SK-N-SH (cell line): ENCODE measurements at regions not wholly inside any gene's neighbourhood (a gene's known extent, or its start where the extent isn't known, plus 50 kb on each side); places are given as distances from the start of the nearest gene placed in this dataset.
A peak's percentile ranks its signal among the peaks of the same experiment; 100 is the strongest.

Experiments
- CTCF ChIA-PET: fragments of 300-600, 350-600 bp; formaldehyde crosslinking; extraction: SDS; loops from one replicate; lab custom pipeline; 2021; lab: Yijun Ruan, JAX
- POLR2A ChIA-PET: fragments of 350-600 bp; sonication (Branson Sonifier 250); formaldehyde crosslinking; extraction: SDS; loops from one replicate; lab custom pipeline; 2020; ENCODE audit warnings: antibody characterized with exemption, inconsistent platforms; lab: Yijun Ruan, JAX
- DNase-seq: peaks from one replicate; pipeline ENCODE4 v3.0.0; 2012
- H2AFZ ChIP-seq: fragments of 200-600 bp; sonication (generic); 2 replicates; pipeline ENCODE4 v1.8.1; 2016; ENCODE audit warnings: antibody characterized with exemption, mild to moderate bottlenecking, low read depth
- H3F3A ChIP-seq: fragments of 200-600 bp; sonication (generic); replicated peaks from 2 replicates; pipeline ENCODE3; 2016; ENCODE audit warnings: antibody characterized with exemption, mild to moderate bottlenecking; ENCODE audit not compliant: insufficient read depth
- H3K27ac ChIP-seq, 2 experiments: fragments of 200-500 bp in 1 of 2; fragments of 200-600 bp in 1 of 2; sonication (Bioruptor generic) in 1 of 2; sonication (generic), shearing (Covaris generic) in 1 of 2; 2 replicates each; pipeline versions ENCODE4 v1.5.1 to v1.6.1; 2014 to 2016; ENCODE audit warnings: low read depth in 2 of 2, inconsistent platforms in 1 of 2, low read length in 1 of 2, mild to moderate bottlenecking in 1 of 2, mixed read lengths in 1 of 2
- H3K27me3 ChIP-seq: fragments of 200-600 bp; sonication (generic), shearing (Covaris generic); 2 replicates; pipeline ENCODE4 v1.6.1; 2016; ENCODE audit warnings: mixed run types; ENCODE audit not compliant: insufficient read depth
- H3K36me3 ChIP-seq, 2 experiments: fragments of 200-500 bp in 1 of 2; fragments of 200-600 bp in 1 of 2; sonication (Bioruptor generic) in 1 of 2; sonication (generic) in 1 of 2; replicated peaks in 1 of 2; 2 replicates each; pipeline versions ENCODE3 to v1.5.1; 2014 to 2016; ENCODE audit warnings: low read length in 1 of 2, mild to moderate bottlenecking in 1 of 2; ENCODE audit not compliant: insufficient read depth in 2 of 2, control insufficient read depth in 1 of 2
- H3K4me1 ChIP-seq, 2 experiments: fragments of 200-500 bp in 1 of 2; fragments of 200-600 bp in 1 of 2; sonication (Bioruptor generic) in 1 of 2; sonication (generic), shearing (Covaris generic) in 1 of 2; 2 replicates each; pipeline versions ENCODE4 v1.5.1 to v1.6.1; 2014 to 2016; ENCODE audit warnings: low read depth in 1 of 2, low read length in 1 of 2, mixed run types in 1 of 2; ENCODE audit not compliant: insufficient read depth in 2 of 2, control insufficient read depth in 1 of 2
- H3K4me2 ChIP-seq: fragments of 200-600 bp; sonication (generic), shearing (Covaris generic); 2 replicates; pipeline ENCODE4 v1.6.1; 2017; ENCODE audit warnings: mixed run types
- H3K4me3 ChIP-seq, 2 experiments: fragments of 200-500 bp in 1 of 2; fragments of 200-600 bp in 1 of 2; sonication (Bioruptor generic) in 1 of 2; sonication (generic), shearing (Covaris generic) in 1 of 2; 2 replicates each; pipeline versions ENCODE4 v1.5.1 to v1.8.1; 2014 to 2016; ENCODE audit warnings: low read depth in 2 of 2, inconsistent platforms in 1 of 2, low read length in 1 of 2, mild to moderate bottlenecking in 1 of 2, mixed read lengths in 1 of 2, moderate library complexity in 1 of 2
- H3K79me2 ChIP-seq: fragments of 200-600 bp; sonication (generic); 2 replicates; pipeline ENCODE4 v1.8.1; 2017; ENCODE audit warnings: mild to moderate bottlenecking; ENCODE audit not compliant: insufficient read depth
- H3K9ac ChIP-seq: fragments of 200-600 bp; sonication (generic); 2 replicates; pipeline ENCODE4 v1.6.1; 2017; ENCODE audit warnings: mixed run types
- H3K9me2 ChIP-seq: fragments of 200-600 bp; sonication (generic); 2 replicates; pipeline ENCODE4 v1.6.1; 2017; ENCODE audit warnings: mixed run types
- H3K9me3 ChIP-seq: fragments of 200-600 bp; sonication (generic); 2 replicates; pipeline ENCODE4 v1.6.1; 2017; ENCODE audit warnings: mixed run types, mild to moderate bottlenecking, moderate library complexity
- H4K20me1 ChIP-seq: fragments of 200-600 bp; sonication (generic); 2 replicates; pipeline ENCODE4 v1.6.1; 2017; ENCODE audit warnings: mild to moderate bottlenecking, mixed run types; ENCODE audit not compliant: insufficient read depth
- EP300 ChIP-seq, 2 experiments: IDR thresholded peaks; 2 replicates each; pipeline versions ENCODE4 v1.4.0 to v1.6.1; 2012; ENCODE audit warnings: borderline replicate concordance in 1 of 2, low read depth in 1 of 2, low read length in 1 of 2
- FOSL2 ChIP-seq: IDR thresholded peaks from 2 replicates; pipeline ENCODE4 v1.4.0; 2012; ENCODE audit warnings: low read depth, mild to moderate bottlenecking, moderate library complexity, borderline replicate concordance
- FOXJ3 ChIP-seq: sonication (generic); formaldehyde crosslinking; IDR thresholded peaks from 2 replicates; pipeline ENCODE4 v1.5.1; 2020; ENCODE audit warnings: mild to moderate bottlenecking, missing genetic modification reagents
- FOXM1 ChIP-seq: IDR thresholded peaks from 2 replicates; pipeline ENCODE4 v1.4.0; 2012; ENCODE audit warnings: low read depth, mild to moderate bottlenecking
- JUND ChIP-seq: IDR thresholded peaks from 2 replicates; pipeline ENCODE4 v1.4.0; 2012
- NFIC ChIP-seq: IDR thresholded peaks from 2 replicates; pipeline ENCODE4 v1.4.0; 2012; ENCODE audit warnings: borderline replicate concordance
- RAD21 ChIP-seq: IDR thresholded peaks from 2 replicates; pipeline ENCODE4 v1.6.1; 2012; ENCODE audit warnings: mild to moderate bottlenecking, low read length
- REST ChIP-seq: IDR thresholded peaks from 2 replicates; pipeline ENCODE4 v1.6.1; 2012; ENCODE audit warnings: mild to moderate bottlenecking, low read depth, low read length, moderate library complexity
- RXRA ChIP-seq: IDR thresholded peaks from 2 replicates; pipeline ENCODE4 v1.4.0; 2012; ENCODE audit warnings: low read depth, mild to moderate bottlenecking, borderline replicate concordance
- TAF1 ChIP-seq: IDR thresholded peaks from 2 replicates; pipeline ENCODE4 v1.6.1; 2012; ENCODE audit warnings: low read depth, mild to moderate bottlenecking, low read length, moderate library complexity, borderline replicate concordance
- TCF12 ChIP-seq: IDR thresholded peaks from 2 replicates; pipeline ENCODE4 v1.4.0; 2012
- WGBS: methylation state at CpG from one replicate; pipeline ENCODE4 v1.1.6; 2017; ENCODE audit warnings: low lambda C conversion rate; 5-methylcytosine and 5-hydroxymethylcytosine counted together
- TF ChIP-seq, protein P1 (sequence below): IDR thresholded peaks from 2 replicates; pipeline ENCODE4 v1.4.0; 2012; ENCODE audit warnings: low read depth, borderline replicate concordance
- TF ChIP-seq, protein P2 (sequence below): IDR thresholded peaks from 2 replicates; pipeline ENCODE4 v1.4.0; 2012; ENCODE audit warnings: low read depth, borderline replicate concordance
- TF ChIP-seq, protein P3 (sequence below): fragments of 150-350 bp; IDR thresholded peaks from 2 replicates; pipeline ENCODE4 v1.6.1; 2017; ENCODE audit warnings: antibody characterized with exemption, low read length, low read depth, borderline replicate concordance

DNA sequence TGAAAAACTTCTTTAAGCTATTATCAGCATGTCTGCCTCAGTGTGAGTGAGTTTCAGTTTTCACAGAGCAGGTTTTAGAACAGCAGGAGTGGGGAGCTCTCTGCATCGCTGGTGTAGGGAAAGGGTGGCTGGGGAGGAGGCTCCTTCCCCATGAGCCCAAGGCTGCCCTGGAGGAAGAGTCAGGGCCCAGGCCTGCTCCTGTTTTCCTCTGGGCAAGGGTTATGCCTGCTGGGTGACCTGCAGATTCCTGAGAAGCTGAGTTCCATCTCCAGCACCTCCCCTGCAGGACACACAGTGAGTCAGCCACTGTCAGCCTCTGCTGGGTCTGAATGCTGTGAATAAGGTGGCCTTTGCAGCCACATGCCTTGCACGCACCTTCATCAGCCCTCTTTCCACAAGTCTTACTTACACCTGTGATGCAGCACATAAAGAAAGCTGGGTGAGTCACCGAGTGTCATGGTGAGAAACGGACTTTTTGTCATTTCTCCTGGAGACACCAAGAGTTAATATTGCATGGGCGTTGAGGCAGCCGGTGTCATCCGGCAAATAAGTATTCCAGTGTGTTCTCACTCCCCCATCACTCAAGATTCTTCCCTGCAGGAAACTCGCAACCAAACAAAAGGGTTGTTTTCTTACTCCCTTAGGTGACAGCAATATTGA lies 186.4 kb upstream of the KL start:
- H3K9ac ChIP-seq: no peak overlapping the region

GRCh38 chr13:32830336-32831031 lies 185.7 kb upstream of the KL start:
- POLR2A ChIA-PET: no interaction called here
- TF ChIP-seq, protein P1, sequence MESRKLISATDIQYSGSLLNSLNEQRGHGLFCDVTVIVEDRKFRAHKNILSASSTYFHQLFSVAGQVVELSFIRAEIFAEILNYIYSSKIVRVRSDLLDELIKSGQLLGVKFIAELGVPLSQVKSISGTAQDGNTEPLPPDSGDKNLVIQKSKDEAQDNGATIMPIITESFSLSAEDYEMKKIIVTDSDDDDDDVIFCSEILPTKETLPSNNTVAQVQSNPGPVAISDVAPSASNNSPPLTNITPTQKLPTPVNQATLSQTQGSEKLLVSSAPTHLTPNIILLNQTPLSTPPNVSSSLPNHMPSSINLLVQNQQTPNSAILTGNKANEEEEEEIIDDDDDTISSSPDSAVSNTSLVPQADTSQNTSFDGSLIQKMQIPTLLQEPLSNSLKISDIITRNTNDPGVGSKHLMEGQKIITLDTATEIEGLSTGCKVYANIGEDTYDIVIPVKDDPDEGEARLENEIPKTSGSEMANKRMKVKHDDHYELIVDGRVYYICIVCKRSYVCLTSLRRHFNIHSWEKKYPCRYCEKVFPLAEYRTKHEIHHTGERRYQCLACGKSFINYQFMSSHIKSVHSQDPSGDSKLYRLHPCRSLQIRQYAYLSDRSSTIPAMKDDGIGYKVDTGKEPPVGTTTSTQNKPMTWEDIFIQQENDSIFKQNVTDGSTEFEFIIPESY: no peak
- TF ChIP-seq, protein P2, sequence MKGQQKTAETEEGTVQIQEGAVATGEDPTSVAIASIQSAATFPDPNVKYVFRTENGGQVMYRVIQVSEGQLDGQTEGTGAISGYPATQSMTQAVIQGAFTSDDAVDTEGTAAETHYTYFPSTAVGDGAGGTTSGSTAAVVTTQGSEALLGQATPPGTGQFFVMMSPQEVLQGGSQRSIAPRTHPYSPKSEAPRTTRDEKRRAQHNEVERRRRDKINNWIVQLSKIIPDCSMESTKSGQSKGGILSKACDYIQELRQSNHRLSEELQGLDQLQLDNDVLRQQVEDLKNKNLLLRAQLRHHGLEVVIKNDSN: no peak
- TF ChIP-seq TCF12 (no peak), NFIC (no peak), RAD21 (no peak), EP300 (IDR thresholded peaks at IDR 0.05; ENCODE audit: borderline replicate concordance in 1 of 2, low read depth in 1 of 2, low read length in 1 of 2) (no peak), RXRA (no peak), TAF1 (no peak), JUND (no peak), FOXM1 (no peak), FOXJ3 (CRISPR knock-in tag) (no peak)

More for the DNA sequence above, 186.4 kb upstream of the KL start:
- H2AFZ ChIP-seq: peak overlapping the region; percentile 49; the same call in 1 of the 2 replicates
- no peaks in the 10 kb centered on the region for H3K79me2 ChIP-seq
- no peak overlapping the region for H3K4me3 ChIP-seq
- 87% methylated on average over 6 of the region's 8 CpGs for WGBS
- ChIA-PET POLR2A (no interaction called here), CTCF (interaction anchor here (1.5 kb wide), 1 partner anchor 8 kb away, joined by 3 read pairs; no protein-coding TSS in a partner anchor)
- H3K9me3 ChIP-seq: peaks cover 9% of the 10 kb centered on the region
- TF ChIP-seq REST (no peak), FOSL2 (peak; percentile 14; the same call in 1 of the 2 replicates), JUND (peak; percentile 37; the same call in 1 of the 2 replicates)
- TF ChIP-seq, protein P3, sequence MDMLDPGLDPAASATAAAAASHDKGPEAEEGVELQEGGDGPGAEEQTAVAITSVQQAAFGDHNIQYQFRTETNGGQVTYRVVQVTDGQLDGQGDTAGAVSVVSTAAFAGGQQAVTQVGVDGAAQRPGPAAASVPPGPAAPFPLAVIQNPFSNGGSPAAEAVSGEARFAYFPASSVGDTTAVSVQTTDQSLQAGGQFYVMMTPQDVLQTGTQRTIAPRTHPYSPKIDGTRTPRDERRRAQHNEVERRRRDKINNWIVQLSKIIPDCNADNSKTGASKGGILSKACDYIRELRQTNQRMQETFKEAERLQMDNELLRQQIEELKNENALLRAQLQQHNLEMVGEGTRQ: no peak
- no peaks in the 10 kb centered on the region for H4K20me1 ChIP-seq
- no peak overlapping the region for H3K27ac ChIP-seq
- H3K4me2 ChIP-seq: peak overlapping the region; percentile 17; the same call in 1 of the 2 replicates
- peaks cover 10% of the 10 kb centered on the region for H3F3A ChIP-seq
- H3K36me3 ChIP-seq: no peaks in the 10 kb centered on the region
- H3K9me2 ChIP-seq: no peaks in the 10 kb centered on the region
- DNase-seq: no peak
- H3K4me1 ChIP-seq: peaks cover 0 to 11% of the 10 kb centered on the region in 2 experiments; a peak in 3 of 4 replicates
- no peaks in the 10 kb centered on the region for H3K27me3 ChIP-seq

More at GRCh38 chr13:32830336-32831031, 185.7 kb upstream of the KL start:
- H3K27me3 ChIP-seq: no peaks in the 10 kb centered on the region
- H3F3A ChIP-seq: peaks cover 3% of the 10 kb centered on the region
- H3K27ac ChIP-seq: no peak overlapping the region
- no peaks in the 10 kb centered on the region for H3K36me3 ChIP-seq
- DNase-seq: no peak
- H3K4me3 ChIP-seq: no peak overlapping the region
- H2AFZ ChIP-seq: no peak overlapping the region
- no peak overlapping the region for H3K4me2 ChIP-seq
- no peaks in the 10 kb centered on the region for H3K9me2 ChIP-seq
- peaks cover 10% of the 10 kb centered on the region for H3K9me3 ChIP-seq
- no peaks in the 10 kb centered on the region for H4K20me1 ChIP-seq
- H3K79me2 ChIP-seq: no peaks in the 10 kb centered on the region
- CTCF ChIA-PET: interaction anchor here (1.5 kb wide), 1 partner anchor 8 kb away, joined by 3 read pairs; no protein-coding TSS in a partner anchor
- no peak overlapping the region for H3K9ac ChIP-seq
- 93% methylated on average over 10 of the region's 10 CpGs for WGBS
- H3K4me1 ChIP-seq: peaks cover 0 to 11% of the 10 kb centered on the region in 2 experiments; a peak in 2 of 4 replicates
